ENCODE measurements at regions not wholly inside any gene's neighbourhood (a gene's known extent, or its start where the extent isn't known, plus 50 kb on each side); places are given as distances from the start of the nearest gene placed in this dataset.

DNA sequence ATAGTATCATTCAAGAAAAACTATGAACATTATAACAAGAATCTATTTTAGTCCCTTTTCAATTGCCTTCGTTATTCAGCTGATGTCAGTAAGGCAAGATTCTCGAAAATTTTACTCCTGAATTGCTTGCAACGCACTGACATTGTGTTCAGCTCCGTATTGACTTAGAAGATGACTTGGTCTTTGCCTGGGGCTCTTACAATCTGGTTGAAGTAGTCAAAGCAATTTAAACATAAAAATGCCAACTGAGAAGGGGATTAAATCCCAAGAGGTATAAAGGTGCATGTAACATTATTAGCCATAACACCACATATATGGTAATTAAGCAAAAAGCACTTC, 507.1 kb downstream of the CENPC start:
- DNase-seq, result no peak
- Histone ChIP-seq H3K4me1 (no peaks in the 10 kb centered on the region), H3K9me3 (no peaks in the 10 kb centered on the region), H3K36me3 (no peaks in the 10 kb centered on the region), H3K27ac (no peak overlapping the region), H3K27me3 (no peaks in the 10 kb centered on the region), H3K4me3 (no peak overlapping the region)
- intact Hi-C loops (cut with DNase I; ENCODE audit: low total_unique reads) (no loop called here), in situ Hi-C loops (cut with MboI; ENCODE audit: low pct_ligation_motif_present in 1 of 4, low pct_unique_long_range_greater_than_20kb in 1 of 4, low sequenced_read_pairs in 3 of 4) (no loop called here)
- WGBS, 2 donors (ENCODE audit: low coverage in 1 of 2), result 22 to 44% methylated on average over 4 of the region's 4 CpGs
- TF ChIP-seq, protein P1, sequence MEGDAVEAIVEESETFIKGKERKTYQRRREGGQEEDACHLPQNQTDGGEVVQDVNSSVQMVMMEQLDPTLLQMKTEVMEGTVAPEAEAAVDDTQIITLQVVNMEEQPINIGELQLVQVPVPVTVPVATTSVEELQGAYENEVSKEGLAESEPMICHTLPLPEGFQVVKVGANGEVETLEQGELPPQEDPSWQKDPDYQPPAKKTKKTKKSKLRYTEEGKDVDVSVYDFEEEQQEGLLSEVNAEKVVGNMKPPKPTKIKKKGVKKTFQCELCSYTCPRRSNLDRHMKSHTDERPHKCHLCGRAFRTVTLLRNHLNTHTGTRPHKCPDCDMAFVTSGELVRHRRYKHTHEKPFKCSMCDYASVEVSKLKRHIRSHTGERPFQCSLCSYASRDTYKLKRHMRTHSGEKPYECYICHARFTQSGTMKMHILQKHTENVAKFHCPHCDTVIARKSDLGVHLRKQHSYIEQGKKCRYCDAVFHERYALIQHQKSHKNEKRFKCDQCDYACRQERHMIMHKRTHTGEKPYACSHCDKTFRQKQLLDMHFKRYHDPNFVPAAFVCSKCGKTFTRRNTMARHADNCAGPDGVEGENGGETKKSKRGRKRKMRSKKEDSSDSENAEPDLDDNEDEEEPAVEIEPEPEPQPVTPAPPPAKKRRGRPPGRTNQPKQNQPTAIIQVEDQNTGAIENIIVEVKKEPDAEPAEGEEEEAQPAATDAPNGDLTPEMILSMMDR (IDR thresholded peaks at IDR 0.05), result no peak
- no peak for TF ChIP-seq POLR2AphosphoS5 (IDR thresholded peaks at IDR 0.05)
- TF ChIP-seq EP300 (IDR thresholded peaks at IDR 0.05; ENCODE audit: low read depth), result no peak
- TF ChIP-seq POLR2A (IDR thresholded peaks at IDR 0.05), result no peak

DNA sequence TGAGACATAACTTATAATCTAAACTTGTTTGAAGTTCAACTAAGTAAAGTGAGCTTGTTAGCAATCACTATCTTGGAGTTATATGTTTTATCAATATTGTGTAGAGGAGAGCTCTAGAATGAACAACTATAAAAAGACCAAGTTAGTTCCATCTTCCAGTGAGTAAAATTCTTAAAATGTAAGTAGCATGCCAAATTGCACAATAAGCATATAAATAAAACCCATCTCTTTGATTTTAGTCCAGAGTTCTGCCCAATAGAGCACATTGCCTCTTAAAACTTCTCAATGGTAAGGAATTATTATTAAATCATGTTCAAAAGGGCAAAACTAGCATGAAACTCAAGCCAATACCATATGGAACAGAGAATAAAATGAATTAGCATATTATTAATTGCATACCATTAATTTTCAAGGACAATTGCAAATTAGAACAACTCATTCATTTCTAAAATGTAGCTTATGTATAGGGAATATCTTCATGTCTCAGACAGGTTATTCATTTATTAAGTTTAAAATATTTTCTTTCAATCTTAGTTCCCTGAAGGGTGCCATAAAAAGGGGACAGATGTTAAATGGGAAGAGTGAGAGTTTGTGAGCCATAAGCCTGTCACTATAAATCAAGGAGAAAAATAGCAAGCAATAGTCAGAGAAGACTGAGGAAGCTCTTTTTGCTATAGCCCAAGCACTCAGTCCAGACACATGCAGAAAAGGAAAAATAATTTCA, 507.6 kb downstream of the CENPC start:
- no peak overlapping the region for H3K4me3 ChIP-seq
- H3K27ac ChIP-seq, result no peak overlapping the region
- H3K9me3 ChIP-seq, result no peaks in the 10 kb centered on the region
- in situ Hi-C loops (cut with MboI; ENCODE audit: low pct_ligation_motif_present in 1 of 4, low pct_unique_long_range_greater_than_20kb in 1 of 4, low sequenced_read_pairs in 3 of 4), result no loop called here
- no peaks in the 10 kb centered on the region for H3K27me3 ChIP-seq
- intact Hi-C loops (cut with DNase I; ENCODE audit: low total_unique reads), result no loop called here
- no peaks in the 10 kb centered on the region for H3K36me3 ChIP-seq
- H3K4me1 ChIP-seq, result no peaks in the 10 kb centered on the region
- no peak for DNase-seq
- no peak for TF ChIP-seq POLR2AphosphoS5 (IDR thresholded peaks at IDR 0.05)
- no peak for TF ChIP-seq POLR2A (IDR thresholded peaks at IDR 0.05)
- TF ChIP-seq EP300 (IDR thresholded peaks at IDR 0.05; ENCODE audit: low read depth), result no peak
- TF ChIP-seq, protein P1 (IDR thresholded peaks at IDR 0.05), result no peak

DNA sequence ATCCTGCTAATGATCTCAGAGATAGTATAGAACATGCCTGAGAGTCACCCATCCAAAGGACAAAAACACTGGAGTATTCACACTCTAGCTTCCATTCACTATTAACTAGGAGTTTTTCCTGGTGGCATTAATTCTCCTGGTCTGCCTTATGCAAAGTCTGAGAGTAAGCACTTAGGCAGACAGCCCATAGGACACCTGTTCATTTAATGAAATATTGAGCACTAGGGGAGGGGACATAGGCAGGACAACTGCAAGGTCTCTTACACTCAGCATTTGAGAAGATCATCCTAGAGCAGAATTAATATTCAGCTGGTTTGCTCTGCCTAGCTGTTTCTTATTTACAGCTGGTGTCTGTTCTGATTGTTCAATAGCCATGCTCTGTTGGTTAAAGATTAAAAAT, 508.5 kb downstream of the CENPC start:
- DNase-seq, result no peak
- TF ChIP-seq, protein P1 (IDR thresholded peaks at IDR 0.05), result no peak
- no peak for TF ChIP-seq EP300 (IDR thresholded peaks at IDR 0.05; ENCODE audit: low read depth)
- no peak for TF ChIP-seq POLR2A (IDR thresholded peaks at IDR 0.05)
- no peak for TF ChIP-seq POLR2AphosphoS5 (IDR thresholded peaks at IDR 0.05)

DNA sequence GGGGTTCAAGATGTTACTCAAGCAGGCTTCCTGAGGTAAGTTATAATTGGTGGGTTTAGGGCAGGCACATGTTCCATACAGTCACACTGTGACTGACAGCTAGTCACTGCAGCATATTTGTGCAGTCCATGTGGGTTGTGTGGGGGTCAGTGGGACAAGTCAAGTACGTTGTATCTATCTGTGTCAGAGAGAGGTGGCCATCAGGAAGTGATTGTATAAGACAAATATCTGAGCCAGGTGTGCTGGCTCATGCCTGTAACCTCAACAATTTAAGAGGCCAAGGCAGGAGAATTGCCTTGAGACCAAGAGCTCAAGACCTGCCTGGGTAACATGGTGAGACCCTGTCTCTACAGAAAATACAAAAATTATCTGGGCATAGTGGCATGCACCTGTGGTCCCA, 509.3 kb downstream of the CENPC start:
- Histone ChIP-seq H3K27me3 (no peaks in the 10 kb centered on the region), H3K36me3 (no peaks in the 10 kb centered on the region), H3K27ac (no peak overlapping the region), H3K4me3 (no peak overlapping the region), H3K9me3 (no peaks in the 10 kb centered on the region), H3K4me1 (no peaks in the 10 kb centered on the region)
- TF ChIP-seq, protein P1 (IDR thresholded peaks at IDR 0.05), result no peak
- TF ChIP-seq POLR2AphosphoS5 (IDR thresholded peaks at IDR 0.05), result no peak
- no peak for TF ChIP-seq POLR2A (IDR thresholded peaks at IDR 0.05)
- TF ChIP-seq EP300 (IDR thresholded peaks at IDR 0.05; ENCODE audit: low read depth), result no peak
- WGBS, 2 donors (ENCODE audit: low coverage in 1 of 2), result 50 to 67% methylated on average over 1 of the region's 1 CpG
- DNase-seq, result no peak
- in situ Hi-C loops (cut with MboI; ENCODE audit: low pct_ligation_motif_present in 1 of 4, low pct_unique_long_range_greater_than_20kb in 1 of 4, low sequenced_read_pairs in 3 of 4), result no loop called here
- intact Hi-C loops (cut with DNase I; ENCODE audit: low total_unique reads), result no loop called here

More for the DNA sequence above, 508.5 kb downstream of the CENPC start:
- Histone ChIP-seq H3K4me1 (no peaks in the 10 kb centered on the region), H3K4me3 (no peak overlapping the region), H3K9me3 (no peaks in the 10 kb centered on the region), H3K27ac (no peak overlapping the region), H3K36me3 (no peaks in the 10 kb centered on the region), H3K27me3 (no peaks in the 10 kb centered on the region)
- intact Hi-C loops (cut with DNase I; ENCODE audit: low total_unique reads), result no loop called here
- in situ Hi-C loops (cut with MboI; ENCODE audit: low pct_ligation_motif_present in 1 of 4, low pct_unique_long_range_greater_than_20kb in 1 of 4, low sequenced_read_pairs in 3 of 4), result no loop called here
